Astrocyte of the spinal cord (primary cell): ENCODE measurements at regions not wholly inside any gene's neighbourhood (a gene's known extent, or its start where the extent isn't known, plus 50 kb on each side); places are given as distances from the start of the nearest gene placed in this dataset.
A peak's percentile ranks its signal among the peaks of the same experiment; 100 is the strongest.

Experiments used
- DNase-seq: peaks from one replicate; pipeline ENCODE4 v3.0.0; 2011; ENCODE audit warnings: low read depth, low spot score
- H3K4me3 ChIP-seq: 2 replicates; pipeline ENCODE4 v1.5.1; 2011; ENCODE audit warnings: low read depth, mild to moderate bottlenecking, low read length, moderate library complexity
- CTCF ChIP-seq: IDR thresholded peaks from 2 replicates; pipeline ENCODE4 v1.5.1; 2012; ENCODE audit warnings: low read depth, mild to moderate bottlenecking, low read length, inconsistent platforms
- in situ Hi-C: cut with HindIII; loops from 2 replicates; pipeline ENCODE4 v1.10.0; 2017; ENCODE audit warnings: low sequenced_read_pairs

GRCh38 chr3:8200996-8201395, 300.6 kb upstream of the LMCD1 start:
- DNase-seq = no peak
- no peak for TF ChIP-seq CTCF
- no peak overlapping the region for H3K4me3 ChIP-seq
- in situ Hi-C loops = no loop called here

GRCh38 chr3:8201886-8202285, 299.7 kb upstream of the LMCD1 start:
- no peak overlapping the region for H3K4me3 ChIP-seq
- TF ChIP-seq CTCF = no peak
- DNase-seq = peak; percentile 86
- in situ Hi-C loops = no loop called here

GRCh38 chr3:8204331-8204730, 297.3 kb upstream of the LMCD1 start:
- TF ChIP-seq CTCF = no peak
- in situ Hi-C loops = no loop called here
- H3K4me3 ChIP-seq = no peak overlapping the region
- no peak for DNase-seq

- in situ Hi-C loops = no loop called here
- no peak for TF ChIP-seq CTCF
- H3K4me3 ChIP-seq = no peak overlapping the region
- peak; percentile 60 for DNase-seq
Observed at GRCh38 chr3:8204853-8205650, 296.6 kb upstream of the LMCD1 start.

- in situ Hi-C loops = no loop called here
- no peak overlapping the region for H3K4me3 ChIP-seq
- no peak for DNase-seq
- TF ChIP-seq CTCF = no peak
Observed at GRCh38 chr3:8205881-8206280, 295.7 kb upstream of the LMCD1 start.

- TF ChIP-seq CTCF = no peak
- H3K4me3 ChIP-seq = no peak overlapping the region
- DNase-seq = no peak
- in situ Hi-C loops = no loop called here
Observed at GRCh38 chr3:8206971-8207617, 294.5 kb upstream of the LMCD1 start.
